A172 (cell line): ENCODE measurements at regions not wholly inside any gene's neighbourhood (a gene's known extent, or its start where the extent isn't known, plus 50 kb on each side); places are given as distances from the start of the nearest gene placed in this dataset.

ENCODE experiments used
- DNase-seq: peaks from one replicate; pipeline ENCODE4 v3.0.0-alpha.2; 2015; ENCODE audit warnings: low spot score

- DNase-seq = no peak
These were observed 147.5 kb upstream of the RBFOX1 start for GRCh38 chr16:7185165-7185564.

- DNase-seq = no peak
These were observed 148.9 kb upstream of the RBFOX1 start for GRCh38 chr16:7183768-7184167.

GRCh38 chr16:7182510-7183109 is 150.0 kb upstream of the RBFOX1 start:
- DNase-seq = no peak

GRCh38 chr16:7177875-7178274 is 154.8 kb upstream of the RBFOX1 start:
- DNase-seq = no peak

GRCh38 chr16:7171151-7171550 is 161.5 kb upstream of the RBFOX1 start:
- no peak for DNase-seq

- no peak for DNase-seq
These were observed 165.0 kb upstream of the RBFOX1 start for GRCh38 chr16:7167626-7168025.

- no peak for DNase-seq
These were observed 170.8 kb upstream of the RBFOX1 start for GRCh38 chr16:7161891-7162290.

GRCh38 chr16:7160093-7160492 is 172.6 kb upstream of the RBFOX1 start:
- no peak for DNase-seq

- DNase-seq = no peak
These were observed 174.2 kb upstream of the RBFOX1 start for GRCh38 chr16:7158481-7158880.

- no peak for DNase-seq
These were observed 182.4 kb upstream of the RBFOX1 start for GRCh38 chr16:7150230-7150629.

- no peak for DNase-seq
These were observed 184.0 kb upstream of the RBFOX1 start for GRCh38 chr16:7148606-7149005.

GRCh38 chr16:7140899-7141298 is 191.7 kb upstream of the RBFOX1 start:
- no peak for DNase-seq

GRCh38 chr16:7137560-7138330 is 194.9 kb upstream of the RBFOX1 start:
- DNase-seq = no peak

GRCh38 chr16:7132465-7132864 is 200.2 kb upstream of the RBFOX1 start:
- no peak for DNase-seq

- no peak for DNase-seq
These were observed 207.9 kb upstream of the RBFOX1 start for GRCh38 chr16:7124701-7125100.

GRCh38 chr16:7124242-7124641 is 208.4 kb upstream of the RBFOX1 start:
- no peak for DNase-seq

GRCh38 chr16:7116734-7117133 is 215.9 kb upstream of the RBFOX1 start:
- DNase-seq = no peak

- DNase-seq = no peak
These were observed 216.7 kb upstream of the RBFOX1 start for GRCh38 chr16:7115898-7116297.

- no peak for DNase-seq
These were observed 218.7 kb upstream of the RBFOX1 start for GRCh38 chr16:7113949-7114348.

GRCh38 chr16:7113395-7113794 is 219.2 kb upstream of the RBFOX1 start:
- DNase-seq = no peak

- no peak for DNase-seq
These were observed 221.4 kb upstream of the RBFOX1 start for GRCh38 chr16:7111265-7111664.

GRCh38 chr16:7107436-7107835 is 225.2 kb upstream of the RBFOX1 start:
- no peak for DNase-seq

- DNase-seq = no peak
These were observed 229.6 kb upstream of the RBFOX1 start for GRCh38 chr16:7103056-7103455.

- DNase-seq = no peak
These were observed 231.6 kb upstream of the RBFOX1 start for GRCh38 chr16:7101054-7101453.
